HG03575 (cell line): ENCODE measurements at regions not wholly inside any gene's neighbourhood (a gene's known extent, or its start where the extent isn't known, plus 50 kb on each side); places are given as distances from the start of the nearest gene placed in this dataset.

Experiments
- ATAC-seq: cut with Tn5 transposase; IDR thresholded peaks from one replicate; pipeline ENCODE4 v1.9.1; 2021; ENCODE audit not compliant: unreplicated experiment, insufficient number of reproducible peaks, low FRiP score; ENCODE audit errors: extremely low read depth

DNA sequence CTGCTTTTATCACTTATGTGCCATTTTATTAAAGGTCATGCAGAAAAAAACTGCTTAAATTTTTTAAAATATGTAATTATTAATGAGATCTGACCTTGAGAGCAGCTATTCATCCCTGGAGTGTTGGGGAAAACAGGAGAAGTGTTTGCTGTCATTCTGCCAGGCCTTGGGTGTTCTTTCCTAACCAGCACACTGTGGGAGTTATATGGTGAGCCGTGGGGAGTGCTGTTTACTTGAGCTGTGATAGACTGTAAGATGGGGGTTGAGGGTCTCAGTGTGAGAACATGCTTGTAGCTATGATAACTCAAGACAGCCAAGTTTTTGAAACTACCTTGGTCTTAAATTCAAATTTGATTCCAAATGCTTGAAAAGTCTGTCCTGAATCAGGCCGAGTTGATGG lies 101.3 kb upstream of the ARHGAP28 start:
- ATAC-seq: no peak

DNA sequence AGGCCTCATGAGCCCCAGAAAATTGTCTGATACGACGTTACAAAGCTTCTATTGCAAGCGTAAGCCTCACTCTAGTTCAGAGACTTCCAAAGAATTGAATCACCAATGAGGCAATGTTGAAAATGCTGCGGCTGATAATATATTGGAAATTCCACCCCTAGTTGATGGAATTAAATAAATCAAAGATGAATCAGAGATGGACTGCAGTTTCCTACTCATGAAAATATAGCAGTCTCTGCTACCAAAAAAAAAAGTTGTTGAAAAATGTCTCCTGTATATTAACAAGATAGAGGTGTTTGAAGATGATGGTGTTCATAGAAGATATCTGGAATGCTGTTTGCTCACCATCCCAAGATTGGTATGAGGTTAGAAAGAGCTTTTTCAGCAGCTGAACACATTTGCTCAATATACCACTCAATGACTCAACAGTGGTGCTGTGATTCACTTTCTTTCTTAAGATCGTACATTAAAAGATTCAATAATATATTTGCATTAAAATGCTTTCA lies 99.8 kb upstream of the ARHGAP28 start:
- no peak for ATAC-seq

DNA sequence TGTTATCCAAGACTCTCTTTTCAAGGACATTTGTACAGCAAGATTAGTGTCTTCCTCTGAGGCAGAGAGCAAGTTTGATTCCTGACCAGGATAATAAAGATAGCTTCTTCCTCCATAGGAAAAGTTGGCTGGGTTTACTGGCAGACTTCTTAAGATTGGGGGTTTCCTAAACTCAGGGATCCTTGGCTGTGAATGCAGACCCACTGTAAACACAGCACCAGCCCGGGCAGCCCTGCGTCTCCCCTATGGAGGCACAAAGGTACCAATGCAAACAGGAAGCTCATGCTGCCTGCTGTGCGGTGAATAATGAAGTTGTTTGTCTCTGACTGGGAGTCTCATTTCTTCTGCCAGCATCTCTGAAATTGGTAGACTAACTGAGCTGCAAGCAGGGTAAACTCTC lies 96.2 kb upstream of the ARHGAP28 start:
- no peak for ATAC-seq

DNA sequence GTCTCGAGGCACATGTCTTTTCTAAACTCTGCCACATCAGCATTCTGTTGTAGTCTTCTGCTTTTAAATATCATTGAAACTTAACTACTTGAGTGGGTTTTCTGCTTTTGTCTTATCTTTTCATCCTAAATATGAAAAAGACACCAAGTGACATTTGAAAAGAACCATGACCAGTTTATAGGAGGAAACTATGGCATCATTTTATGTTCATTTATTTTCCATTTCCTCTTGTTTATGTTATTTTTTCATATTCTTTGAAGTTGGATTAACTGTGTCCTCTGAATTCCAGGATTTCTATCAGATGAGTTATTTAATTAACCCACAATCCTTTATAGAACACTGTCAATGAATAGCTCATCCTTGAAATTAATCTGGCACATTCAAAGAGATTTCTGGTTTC lies 93.4 kb upstream of the ARHGAP28 start:
- no peak for ATAC-seq

DNA sequence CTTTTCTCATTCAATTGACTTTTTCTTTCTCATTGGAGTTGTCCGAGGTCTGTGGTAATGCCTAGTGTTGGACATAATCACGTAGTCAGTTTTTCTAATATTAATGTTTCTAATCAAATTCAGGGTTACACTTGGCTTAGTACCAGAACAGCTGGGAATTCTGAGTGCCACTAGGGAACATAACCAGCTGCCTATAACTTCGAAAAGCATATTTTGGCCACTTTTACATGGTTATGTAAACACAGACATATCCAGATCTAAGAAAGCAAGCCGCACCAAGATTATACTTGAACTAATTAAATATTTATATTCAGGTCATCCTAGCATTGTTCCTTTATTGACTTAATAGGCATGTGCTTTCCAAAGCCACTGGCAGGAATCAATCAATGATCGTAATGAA lies 91.1 kb upstream of the ARHGAP28 start:
- ATAC-seq: no peak

DNA sequence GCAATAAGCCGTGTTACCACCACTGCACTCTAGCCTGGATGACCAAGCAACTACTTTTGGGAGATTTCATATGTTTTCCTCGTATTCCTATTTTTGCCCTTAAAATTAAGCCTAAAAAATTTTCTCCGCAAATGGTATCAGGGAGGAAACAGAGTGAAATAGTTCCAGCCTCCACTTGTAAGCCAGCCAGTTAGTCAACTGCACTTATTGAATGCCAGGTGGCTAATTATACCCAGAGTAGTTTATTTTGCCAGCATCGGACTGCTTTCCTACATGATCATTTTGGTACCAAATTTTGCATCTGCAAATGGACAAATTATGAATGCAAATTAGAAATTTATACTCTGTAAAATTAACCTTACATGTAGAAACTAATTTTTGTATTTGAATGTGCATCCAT lies 90.2 kb upstream of the ARHGAP28 start:
- no peak for ATAC-seq

DNA sequence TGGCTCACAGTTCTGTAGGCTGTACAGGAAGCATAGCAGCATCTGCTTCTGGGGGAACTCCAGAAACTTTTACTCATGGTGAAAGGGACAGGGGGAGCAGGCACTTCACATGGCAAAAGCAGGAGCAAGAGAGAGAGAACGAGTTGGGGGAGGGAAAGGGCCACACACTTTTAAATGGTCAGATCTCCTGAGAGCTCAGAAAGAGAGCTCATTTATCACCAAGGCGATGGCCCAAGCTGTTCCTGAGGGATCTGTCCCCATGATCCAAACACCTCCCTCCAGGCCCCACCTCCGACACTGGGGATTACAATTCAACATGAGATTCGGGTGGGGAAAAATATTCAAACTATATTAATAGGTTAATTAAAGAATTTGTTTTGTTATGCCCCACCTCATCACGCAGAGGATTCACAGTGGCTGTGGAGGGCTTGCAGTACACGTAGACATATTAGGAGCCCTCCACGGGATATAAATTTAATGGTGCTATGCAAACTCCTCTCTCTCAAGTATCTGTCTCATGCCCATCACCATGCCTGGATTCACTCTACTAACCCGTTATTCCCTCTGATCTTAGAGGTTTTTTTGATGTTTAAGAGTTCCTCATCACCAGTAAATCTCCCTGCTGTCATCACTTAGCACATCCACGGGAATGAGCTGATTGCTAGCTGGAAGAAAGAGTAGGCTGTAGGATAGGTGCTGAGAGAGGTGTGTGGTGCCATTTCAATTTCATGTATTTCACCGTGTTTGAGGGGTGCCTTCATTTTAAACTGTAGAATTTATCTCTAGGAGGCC lies 84.5 kb upstream of the ARHGAP28 start:
- ATAC-seq: no peak

DNA sequence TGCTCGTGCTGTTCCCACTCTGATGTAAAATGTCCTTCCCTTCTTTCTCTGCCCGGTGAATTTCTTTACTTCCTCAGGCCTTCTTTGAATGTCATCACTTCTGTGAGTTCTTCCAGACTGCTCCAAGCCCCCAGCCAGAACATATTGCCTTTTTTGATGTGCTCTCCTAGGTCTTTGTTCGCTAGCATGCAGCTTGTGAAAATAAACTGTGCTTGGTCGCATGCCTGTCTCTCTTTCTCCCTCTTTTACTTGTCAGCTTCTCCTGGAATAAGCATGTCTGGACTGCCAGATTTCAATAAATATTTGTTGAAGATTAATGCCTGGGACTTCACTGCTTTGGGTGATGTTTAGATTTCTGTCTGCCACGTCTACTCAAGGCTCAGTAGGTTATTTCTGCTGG lies 82.7 kb upstream of the ARHGAP28 start:
- ATAC-seq: no peak

DNA sequence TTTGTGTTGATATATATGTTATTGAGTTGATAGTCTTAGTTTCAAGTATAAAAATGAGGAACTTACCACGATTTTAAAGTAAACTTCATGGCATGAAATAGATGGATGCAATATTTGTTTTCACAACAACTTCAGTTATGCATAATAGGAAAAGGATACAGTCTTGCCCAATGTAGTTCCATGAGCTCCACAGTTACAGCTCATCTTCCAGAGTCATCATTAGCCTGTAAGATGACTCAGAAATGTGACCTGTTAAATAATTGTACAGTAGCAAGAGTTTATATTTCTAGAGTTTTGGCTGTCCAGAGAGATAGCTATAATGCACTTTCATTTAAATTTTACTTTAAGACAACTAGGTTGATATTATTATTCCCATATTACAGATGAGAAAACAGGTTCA lies 80.9 kb upstream of the ARHGAP28 start:
- ATAC-seq: no peak

DNA sequence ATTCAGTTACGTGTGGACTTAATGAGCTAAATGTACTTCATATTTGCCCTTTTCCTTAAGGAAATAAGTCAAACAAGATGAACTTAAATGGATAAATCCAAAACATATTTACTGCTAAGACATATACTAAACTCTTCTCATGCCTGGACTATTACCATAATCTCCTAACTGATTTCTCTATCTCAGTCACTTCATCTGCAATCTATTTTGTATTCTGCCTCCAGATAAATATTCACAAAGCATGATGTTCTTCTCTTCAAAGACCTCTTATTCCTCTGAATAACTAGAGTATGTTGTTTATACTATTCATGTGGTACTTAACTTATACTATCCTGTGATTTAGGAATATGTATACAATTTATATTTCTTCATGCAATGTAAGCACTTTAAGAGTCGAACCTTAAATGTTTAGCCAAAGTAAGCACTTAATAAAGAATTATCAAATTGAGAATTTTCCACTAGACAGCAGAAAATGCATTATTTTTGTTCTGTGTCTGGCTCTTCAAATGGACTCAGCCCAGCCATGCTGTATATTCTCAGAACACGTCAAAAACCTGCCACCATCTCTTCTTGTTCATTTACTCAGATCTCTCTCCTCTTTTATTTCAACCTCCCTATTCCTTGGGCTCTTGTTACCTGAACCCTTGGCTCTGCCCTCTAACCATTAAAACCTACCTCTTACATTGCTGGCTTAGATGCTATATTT lies 79.9 kb upstream of the ARHGAP28 start:
- ATAC-seq: no peak

DNA sequence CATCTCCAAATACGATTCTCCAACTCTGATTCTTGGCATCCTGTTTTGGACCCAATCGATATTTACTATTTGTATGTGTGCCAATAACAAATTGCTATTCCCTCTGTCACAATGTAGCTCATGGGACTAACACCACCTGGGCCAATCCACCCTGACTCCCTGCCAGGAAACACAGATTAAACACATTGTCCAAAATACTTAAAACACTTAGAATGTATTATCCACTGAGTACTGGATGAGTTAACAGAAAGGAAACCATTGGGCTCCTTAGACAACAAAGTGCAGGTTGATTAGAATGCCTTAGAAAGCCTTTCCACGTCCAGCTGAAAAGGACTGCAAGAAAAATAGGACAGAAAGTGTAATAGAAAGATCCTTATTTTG lies 79.4 kb upstream of the ARHGAP28 start:
- ATAC-seq: no peak

DNA sequence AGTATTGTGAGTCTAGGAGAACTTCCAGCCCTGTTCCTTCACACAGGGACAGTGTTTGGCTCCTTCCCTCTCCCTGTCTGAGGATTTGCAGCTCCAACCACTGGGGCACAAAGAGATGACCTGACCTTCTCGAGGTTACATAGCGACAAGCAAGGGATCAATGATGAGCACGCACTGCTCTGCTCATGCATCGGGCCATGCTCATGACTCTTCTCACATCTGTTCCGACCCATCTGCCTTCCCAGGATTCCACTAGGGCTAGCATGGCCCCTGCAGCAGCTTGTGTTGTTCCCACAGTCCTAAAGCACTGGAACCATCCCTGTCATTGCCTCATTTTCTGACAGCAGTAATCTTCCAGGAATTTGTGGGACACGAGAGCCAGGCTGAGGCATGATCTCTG lies 78.8 kb upstream of the ARHGAP28 start:
- ATAC-seq: no peak

DNA sequence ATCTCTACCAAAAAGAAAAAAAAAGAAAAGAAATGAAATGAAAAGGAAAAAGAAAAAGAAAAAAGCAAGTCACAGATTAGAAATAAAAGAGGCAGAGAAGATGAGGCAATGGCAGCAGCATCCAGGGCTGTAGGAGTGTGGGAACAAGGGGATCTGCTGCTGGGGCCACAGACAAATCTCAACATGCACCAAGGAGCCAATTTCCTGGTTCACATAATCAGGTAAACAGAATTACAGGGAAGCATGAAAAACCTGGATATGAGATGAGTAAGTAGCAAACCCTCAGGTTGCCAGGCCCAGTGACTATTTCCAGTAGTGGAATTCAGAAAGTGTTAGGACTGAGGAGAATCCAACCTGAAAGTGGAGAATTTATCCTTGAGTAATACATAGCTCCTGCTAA lies 77.4 kb upstream of the ARHGAP28 start:
- no peak for ATAC-seq

DNA sequence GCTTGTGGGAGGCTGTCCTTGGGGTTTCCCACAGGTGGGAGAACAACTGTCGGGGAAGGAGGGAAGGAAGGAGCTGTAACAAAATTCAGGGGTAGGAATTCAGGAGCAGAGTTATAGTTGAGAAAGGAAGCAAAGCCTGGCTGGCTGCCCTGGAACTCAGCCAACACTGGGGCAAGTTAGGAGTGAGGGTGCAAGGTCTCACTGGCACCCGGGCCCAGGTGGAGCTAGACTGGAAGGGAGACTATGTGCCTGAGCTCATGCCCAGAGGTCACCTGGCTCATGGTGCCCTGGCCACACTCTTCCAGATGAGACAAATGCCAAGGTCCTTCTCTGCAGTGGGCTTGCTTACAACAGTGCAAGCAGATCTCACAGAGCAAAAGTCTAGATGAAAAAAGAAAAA lies 75.6 kb upstream of the ARHGAP28 start:
- no peak for ATAC-seq

DNA sequence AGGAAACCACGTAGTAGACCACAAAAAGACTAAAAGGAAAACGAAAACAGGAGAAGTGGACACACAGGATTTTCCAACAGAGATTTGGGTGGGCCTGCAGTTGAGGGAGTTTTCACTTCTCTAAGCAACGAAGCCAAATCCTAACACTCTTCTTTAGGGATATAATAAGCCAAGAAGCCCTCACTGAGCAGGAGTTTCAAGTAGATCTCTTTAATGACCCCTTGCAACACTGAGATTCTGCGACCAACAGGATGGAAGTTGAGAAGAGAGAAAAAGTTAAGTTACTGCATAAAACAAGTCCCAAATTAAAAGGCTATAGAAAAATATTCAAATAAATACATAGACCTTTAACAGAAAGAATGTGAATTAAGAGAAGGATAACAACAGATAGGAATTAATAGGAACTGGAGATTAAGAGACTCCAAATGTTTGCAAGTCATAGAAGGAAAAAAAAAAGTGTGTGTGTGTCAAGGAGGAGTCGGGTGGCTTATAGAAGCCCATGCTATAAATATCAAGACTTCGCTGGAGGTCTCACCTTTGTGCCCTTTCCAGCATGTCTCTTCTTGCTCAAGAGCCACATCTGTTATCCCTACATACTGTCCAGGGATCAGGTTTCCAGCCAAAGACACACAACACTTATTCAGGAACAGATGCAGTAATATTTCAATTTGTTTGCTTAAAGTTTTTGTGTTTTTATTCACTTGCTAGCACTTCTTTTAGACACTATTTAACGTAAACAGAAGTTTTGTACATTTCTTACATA lies 69.4 kb upstream of the ARHGAP28 start:
- ATAC-seq: no peak

DNA sequence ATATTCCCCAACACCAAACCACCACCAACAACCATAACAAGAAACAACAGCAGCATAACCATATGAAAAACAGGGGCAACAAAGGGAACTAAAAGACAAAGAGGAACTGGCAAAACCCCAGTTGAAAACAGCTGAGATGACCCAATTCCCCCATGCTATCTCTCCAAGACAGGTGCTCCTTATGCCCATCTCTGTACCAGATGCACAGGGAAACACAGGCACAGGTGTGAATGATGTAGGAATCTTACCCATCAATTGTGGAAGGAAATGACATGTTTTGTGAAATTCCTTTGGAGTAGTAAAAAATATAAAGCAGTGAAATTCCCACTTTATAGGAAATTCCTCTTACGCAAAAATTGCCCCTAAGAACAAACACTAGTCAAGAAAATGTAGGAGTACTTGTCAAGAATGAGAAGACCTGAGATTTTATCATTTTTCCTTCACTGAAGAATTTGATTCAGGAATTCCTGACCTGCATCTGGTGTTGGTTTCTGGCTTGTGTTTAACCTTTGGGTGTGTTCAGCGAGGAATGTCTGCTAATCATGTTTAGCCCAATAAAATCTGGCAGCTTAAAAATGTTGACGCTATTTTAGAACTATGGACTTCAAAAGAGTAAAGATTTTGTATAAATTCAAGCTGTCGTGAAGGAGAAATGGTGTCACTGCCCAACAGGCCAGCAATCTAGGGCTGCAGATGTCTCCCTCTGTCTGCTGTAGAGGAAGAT lies 67.7 kb upstream of the ARHGAP28 start:
- no peak for ATAC-seq

DNA sequence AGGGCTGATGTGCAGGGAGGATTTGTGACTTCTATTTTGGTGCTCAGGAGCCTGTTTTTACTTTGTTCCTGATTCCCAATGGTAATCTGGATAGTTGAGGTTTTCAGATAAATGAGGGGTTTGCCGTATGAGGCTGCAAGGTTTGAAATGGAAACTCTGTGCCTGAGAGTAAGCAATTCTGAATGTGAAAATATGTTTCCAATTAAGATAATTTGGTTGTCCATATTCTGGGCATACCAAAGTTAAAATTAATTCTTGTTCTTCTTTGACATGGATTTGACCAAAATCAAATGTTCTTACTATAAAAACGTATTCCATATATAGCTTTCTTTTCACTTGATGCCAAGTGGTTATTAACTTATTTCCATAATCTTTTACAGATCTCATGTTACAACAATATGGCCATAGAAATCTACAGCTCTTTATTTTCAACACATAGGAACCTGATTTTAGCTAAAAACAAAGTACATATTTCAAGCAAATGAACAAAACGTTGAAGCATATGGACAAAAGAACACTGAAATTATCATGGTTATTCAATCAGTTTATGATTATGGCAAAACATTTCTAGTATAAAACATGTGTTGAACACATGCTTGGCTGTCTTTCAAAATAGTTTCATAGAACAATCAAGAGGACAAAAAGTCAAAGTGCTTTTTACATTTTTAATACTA lies 63.4 kb upstream of the ARHGAP28 start:
- ATAC-seq: no peak

DNA sequence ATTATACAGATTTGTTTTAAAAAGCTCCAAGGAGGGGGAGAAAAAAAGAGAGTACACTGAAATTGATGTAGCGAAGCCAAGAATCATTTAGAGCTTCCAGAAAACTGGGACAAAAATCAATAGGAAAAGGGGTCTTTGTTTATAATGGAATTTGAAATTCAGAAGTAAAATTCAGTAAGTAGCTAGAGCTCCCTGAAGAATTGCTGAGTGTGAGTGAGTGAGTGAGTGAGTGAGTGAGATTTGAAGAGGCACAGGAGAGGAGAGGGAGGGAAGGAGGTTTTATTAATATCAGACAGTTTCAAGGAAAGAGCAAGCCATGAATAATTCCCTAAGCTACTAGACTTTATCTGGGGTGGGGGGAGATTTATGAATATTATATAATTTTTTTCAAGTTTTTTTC lies 60.7 kb upstream of the ARHGAP28 start:
- ATAC-seq: no peak

DNA sequence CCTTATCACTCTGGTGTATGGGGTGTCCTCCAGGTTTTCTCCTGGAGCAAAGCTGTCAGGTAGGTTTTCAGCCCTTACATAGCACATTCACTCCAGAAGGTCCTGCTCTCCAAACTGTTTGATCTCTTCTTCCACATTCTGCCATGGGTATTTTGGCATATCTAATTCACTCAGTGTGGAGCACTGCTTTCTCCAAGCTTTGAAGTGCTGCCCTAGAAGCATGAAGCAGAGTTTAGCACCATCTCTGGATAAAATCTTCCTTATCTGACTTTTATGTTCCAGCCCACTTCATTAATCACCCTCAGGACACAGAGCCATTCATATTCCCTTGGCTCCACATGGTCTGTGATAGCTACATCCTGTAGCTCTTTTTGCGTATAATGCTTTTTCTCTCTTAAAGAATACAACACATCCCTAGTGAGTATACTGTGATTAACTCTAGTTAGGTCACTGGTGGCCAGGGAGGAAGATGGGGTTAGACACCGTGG lies 56.7 kb upstream of the ARHGAP28 start:
- ATAC-seq: no peak
